Peyer's patch (tissue), 4 donors: ENCODE measurements at regions not wholly inside any gene's neighbourhood (a gene's known extent, or its start where the extent isn't known, plus 50 kb on each side); places are given as distances from the start of the nearest gene placed in this dataset.

Experiments
- POLR2A ChIP-seq, 2 donors: fragments of 450-650 bp; IDR thresholded peaks; one replicate each; pipeline ENCODE4 v1.5.1; 2017; ENCODE audit warnings: antibody characterized with exemption in 2 of 2, mild to moderate bottlenecking in 2 of 2, moderate library complexity in 2 of 2
- TF ChIP-seq, protein P1 (sequence below), 6 experiments: fragments of 450-650 bp in 4 of 6; fragments of 200-600 bp in 2 of 6; sonication (generic) in 1 of 6; IDR thresholded peaks; one replicate each; pipeline ENCODE4 v1.5.1; 2017 to 2019; ENCODE audit warnings: antibody characterized with exemption in 6 of 6, mild to moderate bottlenecking in 3 of 6, moderate library complexity in 1 of 6

DNA sequence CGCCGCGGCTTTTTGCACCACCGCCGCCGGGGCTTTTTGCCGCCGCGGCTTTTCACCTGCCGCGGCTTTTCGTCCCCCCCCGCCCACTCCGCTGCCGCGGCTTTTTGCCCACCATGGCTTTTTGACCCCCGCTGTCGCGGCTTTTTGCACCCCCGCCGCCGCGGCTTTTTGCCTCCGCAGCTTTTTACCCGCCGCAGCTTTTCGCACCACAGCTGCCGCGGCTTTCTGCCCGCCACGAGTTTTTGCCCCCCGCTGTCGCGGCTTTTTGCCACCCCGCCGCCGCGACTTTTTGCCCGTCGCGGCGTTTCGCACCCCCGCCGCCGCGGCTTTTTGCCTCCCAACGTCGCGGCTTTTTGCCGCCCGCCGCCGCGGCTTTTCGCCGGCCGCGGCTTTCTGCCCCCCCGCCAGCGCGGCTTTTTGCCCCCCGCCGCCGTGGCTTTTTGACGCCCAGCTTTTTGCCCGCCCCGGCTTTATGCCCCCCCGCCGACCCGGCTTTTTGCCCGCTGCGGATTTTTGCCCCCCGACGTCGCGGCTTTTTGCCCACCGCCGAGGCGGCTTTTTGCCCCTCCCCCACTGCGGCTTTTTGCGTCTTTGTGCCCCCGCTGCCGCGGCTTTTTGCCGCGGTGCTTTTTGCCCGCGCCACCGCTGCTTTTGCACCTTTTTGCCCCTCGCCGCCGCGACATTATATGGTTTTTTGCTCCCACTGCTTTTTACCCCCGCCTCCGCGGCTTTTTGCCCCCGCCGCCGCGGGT lies 1343.6 kb downstream of the TP53TG3F start:
- TF ChIP-seq, protein P1, sequence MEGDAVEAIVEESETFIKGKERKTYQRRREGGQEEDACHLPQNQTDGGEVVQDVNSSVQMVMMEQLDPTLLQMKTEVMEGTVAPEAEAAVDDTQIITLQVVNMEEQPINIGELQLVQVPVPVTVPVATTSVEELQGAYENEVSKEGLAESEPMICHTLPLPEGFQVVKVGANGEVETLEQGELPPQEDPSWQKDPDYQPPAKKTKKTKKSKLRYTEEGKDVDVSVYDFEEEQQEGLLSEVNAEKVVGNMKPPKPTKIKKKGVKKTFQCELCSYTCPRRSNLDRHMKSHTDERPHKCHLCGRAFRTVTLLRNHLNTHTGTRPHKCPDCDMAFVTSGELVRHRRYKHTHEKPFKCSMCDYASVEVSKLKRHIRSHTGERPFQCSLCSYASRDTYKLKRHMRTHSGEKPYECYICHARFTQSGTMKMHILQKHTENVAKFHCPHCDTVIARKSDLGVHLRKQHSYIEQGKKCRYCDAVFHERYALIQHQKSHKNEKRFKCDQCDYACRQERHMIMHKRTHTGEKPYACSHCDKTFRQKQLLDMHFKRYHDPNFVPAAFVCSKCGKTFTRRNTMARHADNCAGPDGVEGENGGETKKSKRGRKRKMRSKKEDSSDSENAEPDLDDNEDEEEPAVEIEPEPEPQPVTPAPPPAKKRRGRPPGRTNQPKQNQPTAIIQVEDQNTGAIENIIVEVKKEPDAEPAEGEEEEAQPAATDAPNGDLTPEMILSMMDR (IDR thresholded peaks at IDR 0.05): no peak
- TF ChIP-seq POLR2A (IDR thresholded peaks at IDR 0.05): no peak
